Daoy (cell line): ENCODE measurements at regions not wholly inside any gene's neighbourhood (a gene's known extent, or its start where the extent isn't known, plus 50 kb on each side); places are given as distances from the start of the nearest gene placed in this dataset.

ENCODE experiments used
- DNase-seq: peaks from one replicate; pipeline ENCODE4 v3.0.0-alpha.2; 2015; ENCODE audit warnings: low read depth

- no peak for DNase-seq
Measured at GRCh38 chr2:64854773-64855237, 134.4 kb upstream of the SLC1A4 start.

GRCh38 chr2:64857581-64858471 is 131.4 kb upstream of the SLC1A4 start:
- peak; percentile 67 for DNase-seq

- no peak for DNase-seq
Measured at GRCh38 chr2:64858541-64859311, 130.5 kb upstream of the SLC1A4 start.

- peak; percentile 84 for DNase-seq
Measured at GRCh38 chr2:64859312-64860212, 129.6 kb upstream of the SLC1A4 start.

- DNase-seq: no peak
Measured at GRCh38 chr2:64860276-64860885, 128.8 kb upstream of the SLC1A4 start.

- no peak for DNase-seq
Measured at GRCh38 chr2:64860936-64861335, 128.3 kb upstream of the SLC1A4 start.

GRCh38 chr2:64861452-64862397 is 127.5 kb upstream of the SLC1A4 start:
- no peak for DNase-seq

GRCh38 chr2:64862623-64863022 is 126.6 kb upstream of the SLC1A4 start:
- DNase-seq: peak; percentile 8

- DNase-seq: no peak
Measured at GRCh38 chr2:64863097-64863820, 125.9 kb upstream of the SLC1A4 start.

- peak; percentile 67 for DNase-seq
Measured at GRCh38 chr2:64865073-64865830, 123.9 kb upstream of the SLC1A4 start.

GRCh38 chr2:64865831-64866345 is 123.3 kb upstream of the SLC1A4 start:
- no peak for DNase-seq

- DNase-seq: peak; percentile 96
Measured at GRCh38 chr2:64866797-64867196, 122.4 kb upstream of the SLC1A4 start.

GRCh38 chr2:64867253-64867996 is 121.8 kb upstream of the SLC1A4 start:
- DNase-seq: no peak

GRCh38 chr2:64869126-64869525 is 120.1 kb upstream of the SLC1A4 start:
- no peak for DNase-seq

- DNase-seq: peak; percentile 67
Measured at GRCh38 chr2:64873472-64873924, 115.7 kb upstream of the SLC1A4 start.

- no peak for DNase-seq
Measured at GRCh38 chr2:64874593-64874992, 114.6 kb upstream of the SLC1A4 start.

- no peak for DNase-seq
Measured at GRCh38 chr2:64875368-64875767, 113.8 kb upstream of the SLC1A4 start.
